NCI-H1105 treated with DMSO at 0.1 percent for 48 hours (cell line): ENCODE measurements at regions not wholly inside any gene's neighbourhood (a gene's known extent, or its start where the extent isn't known, plus 50 kb on each side); places are given as distances from the start of the nearest gene placed in this dataset.

Experiments used
- DNase-seq: peaks from one replicate; lab custom pipeline; 2025; lab: John Stamatoyannopoulos, UW

DNA sequence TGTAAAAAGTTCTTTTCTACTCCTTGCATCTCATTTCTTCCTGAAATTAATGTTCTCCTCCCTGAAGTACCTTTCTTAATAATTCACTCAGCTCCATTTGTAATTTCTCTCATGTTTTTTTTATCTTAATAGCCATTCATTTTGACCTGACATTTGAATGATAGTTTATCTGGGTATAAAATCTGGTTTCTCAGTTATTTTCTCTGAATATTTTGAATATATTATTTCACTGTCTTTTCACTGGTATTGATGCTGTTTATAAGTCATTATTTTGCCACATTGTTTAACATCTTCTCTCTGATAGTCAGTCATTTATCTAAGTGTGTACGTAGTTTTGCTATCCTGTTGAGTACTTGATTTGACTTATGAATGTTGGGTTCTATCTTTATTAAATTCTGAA, 68.8 kb upstream of the ARHGAP18 start:
- no peak for DNase-seq

DNA sequence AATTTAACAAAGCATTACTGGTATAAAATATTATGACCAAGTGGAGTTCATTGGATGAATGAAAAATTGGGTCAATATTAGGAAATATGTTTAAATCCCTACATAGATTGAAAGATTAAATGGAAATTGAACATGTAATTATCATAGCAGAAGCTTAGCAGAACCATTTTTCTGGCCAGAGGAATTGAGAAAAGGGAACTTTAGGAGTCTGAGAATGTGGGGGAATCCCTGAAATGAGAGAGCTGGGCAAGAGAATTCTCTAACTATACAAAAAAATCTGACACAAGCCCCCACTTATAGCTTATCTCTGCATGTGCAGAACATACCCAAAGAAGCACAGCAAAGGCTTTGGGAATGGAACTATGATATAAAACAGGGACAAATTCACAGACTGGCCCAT, 67.4 kb upstream of the ARHGAP18 start:
- no peak for DNase-seq

- no peak for DNase-seq
These were observed 66.8 kb upstream of the ARHGAP18 start for GRCh38 chr6:129776542-129777330.

- DNase-seq, result peak; percentile 64
These were observed 64.9 kb upstream of the ARHGAP18 start for GRCh38 chr6:129774697-129775447.

GRCh38 chr6:129773304-129773703, 63.3 kb upstream of the ARHGAP18 start:
- DNase-seq, result no peak

DNA sequence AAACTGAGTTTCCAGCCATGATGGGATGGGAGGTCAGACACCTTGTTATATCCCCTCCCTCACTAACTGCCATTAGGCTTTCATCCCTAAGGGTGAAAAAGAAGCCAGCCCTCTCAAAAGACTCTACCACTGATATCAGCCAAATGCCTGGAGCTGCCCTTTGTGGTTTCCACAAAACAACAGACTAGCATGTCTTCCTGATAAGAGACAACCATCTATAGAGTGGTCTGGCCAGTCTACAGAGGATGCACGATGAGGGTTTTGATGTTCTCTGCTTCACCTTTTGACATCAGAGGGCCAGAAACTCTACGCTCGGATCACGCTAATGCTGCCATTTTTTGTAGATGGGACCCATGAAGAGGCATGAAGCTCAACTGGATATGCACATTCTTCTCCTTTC, 61.7 kb upstream of the ARHGAP18 start:
- no peak for DNase-seq

- peak; percentile 30 for DNase-seq
These were observed 58.0 kb upstream of the ARHGAP18 start for GRCh38 chr6:129767776-129768485.

GRCh38 chr6:129766959-129767728, 57.2 kb upstream of the ARHGAP18 start:
- peak; percentile 87 for DNase-seq

DNA sequence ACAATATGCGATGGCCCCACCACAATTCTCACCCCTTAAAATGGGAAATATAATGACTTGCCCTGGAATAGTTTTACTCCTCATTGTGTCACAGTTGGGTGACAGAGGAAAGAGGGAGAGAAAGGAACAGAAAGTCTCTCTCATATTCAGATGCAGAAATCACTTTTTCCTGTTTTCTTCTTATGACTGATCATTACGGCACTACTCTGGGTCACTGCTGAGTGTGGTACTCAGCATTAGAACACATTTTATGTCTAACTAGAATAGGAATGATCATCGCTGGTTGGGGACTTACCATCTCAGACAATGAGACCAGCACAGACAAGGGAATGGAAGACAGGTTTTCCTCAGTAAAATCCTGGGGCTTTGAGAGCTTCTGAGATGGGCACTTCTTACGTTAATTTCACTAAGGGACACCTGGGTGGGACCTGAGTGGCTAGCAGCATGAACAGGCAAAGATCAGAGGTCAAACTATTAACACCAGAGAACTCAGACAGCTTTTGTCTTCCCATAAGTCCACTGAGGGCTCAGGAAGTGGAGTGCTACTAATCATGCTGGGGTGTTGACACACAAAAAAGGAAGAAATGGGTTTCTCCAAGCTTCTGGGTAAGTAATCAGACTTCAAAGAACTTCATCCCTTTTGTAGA, 54.9 kb upstream of the ARHGAP18 start:
- no peak for DNase-seq

DNA sequence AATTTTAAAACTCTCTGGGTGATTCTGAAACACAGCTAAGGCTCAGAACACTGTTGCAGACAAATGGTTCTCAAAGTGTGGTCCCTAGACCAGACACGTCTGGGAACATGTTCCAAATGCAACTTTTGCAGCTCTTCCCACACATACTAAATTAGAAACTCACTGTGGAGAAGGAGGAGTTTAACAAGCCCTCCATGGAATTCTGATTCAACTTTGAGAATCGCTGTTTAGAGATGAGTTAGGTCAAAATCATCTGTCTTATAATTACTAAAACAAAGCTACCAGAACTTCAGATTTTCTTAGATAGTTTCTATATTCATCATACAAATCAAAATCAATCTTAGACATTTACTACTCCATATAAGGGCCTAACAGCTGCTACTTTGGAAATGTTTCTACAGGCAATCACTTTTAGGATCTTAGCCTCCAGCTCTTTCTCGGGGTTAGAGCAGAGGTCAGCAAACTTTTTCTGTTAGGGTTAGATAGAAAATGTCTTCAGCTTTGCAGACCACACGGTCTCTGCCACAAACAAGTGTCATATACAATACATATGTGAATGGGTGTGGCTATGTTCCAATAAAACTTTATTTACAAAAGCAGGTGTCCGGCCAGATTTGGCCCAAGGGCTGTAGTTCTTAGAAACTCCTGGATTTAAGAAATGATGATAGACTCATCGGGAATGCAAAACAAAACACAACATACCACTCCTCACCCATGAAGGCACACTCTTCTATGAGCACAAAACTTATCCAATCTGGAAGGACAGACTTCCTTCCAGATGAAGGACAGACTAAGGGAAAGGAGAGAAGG, 50.0 kb upstream of the ARHGAP18 start:
- DNase-seq, result no peak
